ENCODE measurements at regions not wholly inside any gene's neighbourhood (a gene's known extent, or its start where the extent isn't known, plus 50 kb on each side); places are given as distances from the start of the nearest gene placed in this dataset.

DNA sequence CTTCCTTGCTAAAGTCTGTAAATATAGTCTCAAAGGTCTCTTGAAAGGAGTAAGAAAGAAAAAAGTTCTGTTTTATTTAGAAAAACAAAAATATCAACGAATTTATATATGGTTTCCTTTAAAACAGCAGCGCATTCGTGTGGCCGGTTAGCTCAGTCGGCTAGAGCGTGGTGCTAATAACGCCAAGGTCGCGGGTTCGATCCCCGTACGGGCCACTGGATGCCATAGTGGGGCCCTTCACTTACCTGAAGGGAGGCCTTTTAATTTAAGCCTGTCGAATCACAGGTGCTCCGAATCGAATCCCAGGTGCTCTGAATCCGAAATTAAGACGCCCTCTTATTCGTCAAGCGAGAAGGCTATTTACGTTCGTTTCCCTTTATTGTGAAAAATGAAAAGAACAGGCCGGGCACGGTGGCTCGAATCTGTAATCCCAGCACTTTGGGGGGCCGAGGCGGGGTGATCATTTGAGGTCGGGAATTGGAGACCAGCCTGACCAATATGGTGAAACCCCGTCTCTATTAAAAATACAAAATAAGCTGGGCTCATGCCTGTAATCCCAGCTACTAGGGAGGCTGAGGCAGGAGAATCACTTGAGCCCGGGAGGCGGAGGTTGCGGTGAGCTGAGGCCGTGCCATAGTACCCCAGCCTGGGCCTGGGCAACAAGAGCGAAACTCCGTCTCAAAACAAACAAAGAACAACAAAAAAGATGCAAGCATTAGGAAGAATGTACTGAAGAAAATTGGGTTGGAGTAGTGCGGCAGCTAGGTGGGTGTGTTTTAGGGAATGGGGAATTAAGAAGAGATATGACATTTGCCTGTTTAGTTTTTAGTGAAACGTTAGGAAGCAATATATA lies 195.8 kb upstream of the ZNF184 start (continued):
- peak; percentile 33; the same call in 1 of the 2 replicates for TF ChIP-seq ARID4A (CRISPR knock-in tag; IDR thresholded peaks at IDR 0.05; ENCODE audit: borderline replicate concordance)
- TF ChIP-seq MNT (IDR thresholded peaks at IDR 0.05), result no peak
- TF ChIP-seq ARID3A (IDR thresholded peaks at IDR 0.05; ENCODE audit: low read depth, low read length), result 0 out of 2 replicates have a peak, but pooled peaks have one; percentile 18
- no peak; the same call in 1 of the 2 replicates for TF ChIP-seq KLF9 (CRISPR knock-in tag; IDR thresholded peaks at IDR 0.05; ENCODE audit: low read depth)
- TF ChIP-seq U2AF1 (optimal IDR thresholded peaks at IDR 0.05; ENCODE audit: low read depth, low read length), result no peak
- TF ChIP-seq TFDP1 (CRISPR knock-in tag; IDR thresholded peaks at IDR 0.05; ENCODE audit: borderline replicate concordance), result no peak
- no peak for TF ChIP-seq ZNF781 (CRISPR knock-in tag; IDR thresholded peaks at IDR 0.05; ENCODE audit: borderline replicate concordance, not compliant biosample characterization)
- no peak for TF ChIP-seq PBX2 (CRISPR knock-in tag; IDR thresholded peaks at IDR 0.05)
- no peak for TF ChIP-seq BRCA1 (CRISPR knock-in tag; IDR thresholded peaks at IDR 0.05)
- no peak for TF ChIP-seq ZFYVE20 (CRISPR knock-in tag; IDR thresholded peaks at IDR 0.05; ENCODE audit: borderline replicate concordance, low read depth)
- no peak for TF ChIP-seq ZNF207 (IDR thresholded peaks at IDR 0.05; ENCODE audit: borderline replicate concordance)
- no peak for TF ChIP-seq ATF7 (IDR thresholded peaks at IDR 0.05)
- no peak for TF ChIP-seq ATF7 (CRISPR knock-in tag; IDR thresholded peaks at IDR 0.05)
- no peak for TF ChIP-seq CENPT (CRISPR knock-in tag; IDR thresholded peaks at IDR 0.05; ENCODE audit: low read depth)
- peak; percentile 18; the same call in 1 of the 2 replicates for TF ChIP-seq TGIF2 (CRISPR knock-in tag; IDR thresholded peaks at IDR 0.05)
- no peak for TF ChIP-seq MED13 (CRISPR knock-in tag; IDR thresholded peaks at IDR 0.05)
- no peak for TF ChIP-seq RFX3 (CRISPR knock-in tag; IDR thresholded peaks at IDR 0.05)
- TF ChIP-seq CHCHD3 (CRISPR knock-in tag; IDR thresholded peaks at IDR 0.05), result no peak
- peak; percentile 50; the same call in 1 of the 2 replicates for TF ChIP-seq ZNF12 (CRISPR knock-in tag; IDR thresholded peaks at IDR 0.05)
- TF ChIP-seq ZSCAN22 (CRISPR knock-in tag; IDR thresholded peaks at IDR 0.05), result no peak

Measured in HepG2 (cell line).